Left ventricle myocardium inferior (tissue), 1 donor: ENCODE measurements at regions not wholly inside any gene's neighbourhood (a gene's known extent, or its start where the extent isn't known, plus 50 kb on each side); places are given as distances from the start of the nearest gene placed in this dataset.

ENCODE experiments used
- DNase-seq: peaks from one replicate; pipeline ENCODE4 v3.0.0-alpha.2; 2020
- H3K27ac ChIP-seq: fragments of 200-600 bp; replicated peaks from 2 replicates; pipeline ENCODE4 v1.8.0; 2021
- H3K27me3 ChIP-seq: fragments of 200-600 bp; 2 replicates; pipeline ENCODE4 v1.8.0; 2021; ENCODE audit warnings: low read depth
- H3K36me3 ChIP-seq: fragments of 200-600 bp; 2 replicates; pipeline ENCODE4 v1.8.0; 2021
- H3K4me1 ChIP-seq: fragments of 200-600 bp; 2 replicates; pipeline ENCODE4 v1.8.0; 2021
- H3K4me3 ChIP-seq: fragments of 200-600 bp; 2 replicates; pipeline ENCODE4 v1.8.0; 2021; ENCODE audit warnings: mild to moderate bottlenecking, moderate library complexity
- H3K9me3 ChIP-seq: fragments of 200-600 bp; replicated peaks from 2 replicates; pipeline ENCODE4 v1.8.0; 2021
- intact Hi-C: fragments of 100-400 bp; cut with micrococcal nuclease; formaldehyde crosslinking; loops from one replicate; pipeline ENCODE4 v1.11.0; 2022
- TF ChIP-seq, protein P1 (sequence below): fragments of 200-600 bp; IDR thresholded peaks from 2 replicates; pipeline ENCODE4 v1.8.0; 2021; ENCODE audit warnings: antibody characterized with exemption, mild to moderate bottlenecking, borderline replicate concordance
- donor health status: DM: no; HTN: yes; CAD: no; lungs with severe emphysema.

DNA sequence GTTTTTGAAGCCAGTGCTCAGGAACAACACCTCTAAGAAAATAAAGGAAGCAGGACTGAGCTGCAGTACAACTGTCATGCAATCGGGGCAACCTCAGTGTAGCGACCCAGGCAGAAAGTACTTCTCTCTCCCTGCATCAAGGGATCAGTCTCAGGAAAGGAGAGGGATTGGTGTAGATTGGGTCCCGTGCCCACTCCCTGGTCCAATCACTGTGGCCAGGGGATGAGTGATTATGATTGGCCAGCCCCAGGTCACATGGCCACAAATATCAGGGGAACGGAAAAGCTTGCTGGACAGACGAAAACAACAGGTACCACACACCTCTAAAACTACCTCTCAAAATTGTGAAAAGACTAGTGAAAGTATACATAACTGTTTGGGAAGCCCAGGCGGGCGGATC lies 136.2 kb upstream of the F3 start:
- Histone ChIP-seq H3K4me1 (no peaks in the 10 kb centered on the region), H3K36me3 (no peaks in the 10 kb centered on the region), H3K9me3 (no peaks in the 10 kb centered on the region), H3K27me3 (no peaks in the 10 kb centered on the region), H3K4me3 (no peak overlapping the region), H3K27ac (no peak overlapping the region)
- intact Hi-C loops, result no loop called here
- TF ChIP-seq, protein P1, sequence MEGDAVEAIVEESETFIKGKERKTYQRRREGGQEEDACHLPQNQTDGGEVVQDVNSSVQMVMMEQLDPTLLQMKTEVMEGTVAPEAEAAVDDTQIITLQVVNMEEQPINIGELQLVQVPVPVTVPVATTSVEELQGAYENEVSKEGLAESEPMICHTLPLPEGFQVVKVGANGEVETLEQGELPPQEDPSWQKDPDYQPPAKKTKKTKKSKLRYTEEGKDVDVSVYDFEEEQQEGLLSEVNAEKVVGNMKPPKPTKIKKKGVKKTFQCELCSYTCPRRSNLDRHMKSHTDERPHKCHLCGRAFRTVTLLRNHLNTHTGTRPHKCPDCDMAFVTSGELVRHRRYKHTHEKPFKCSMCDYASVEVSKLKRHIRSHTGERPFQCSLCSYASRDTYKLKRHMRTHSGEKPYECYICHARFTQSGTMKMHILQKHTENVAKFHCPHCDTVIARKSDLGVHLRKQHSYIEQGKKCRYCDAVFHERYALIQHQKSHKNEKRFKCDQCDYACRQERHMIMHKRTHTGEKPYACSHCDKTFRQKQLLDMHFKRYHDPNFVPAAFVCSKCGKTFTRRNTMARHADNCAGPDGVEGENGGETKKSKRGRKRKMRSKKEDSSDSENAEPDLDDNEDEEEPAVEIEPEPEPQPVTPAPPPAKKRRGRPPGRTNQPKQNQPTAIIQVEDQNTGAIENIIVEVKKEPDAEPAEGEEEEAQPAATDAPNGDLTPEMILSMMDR, result no peak
- DNase-seq, result no peak

DNA sequence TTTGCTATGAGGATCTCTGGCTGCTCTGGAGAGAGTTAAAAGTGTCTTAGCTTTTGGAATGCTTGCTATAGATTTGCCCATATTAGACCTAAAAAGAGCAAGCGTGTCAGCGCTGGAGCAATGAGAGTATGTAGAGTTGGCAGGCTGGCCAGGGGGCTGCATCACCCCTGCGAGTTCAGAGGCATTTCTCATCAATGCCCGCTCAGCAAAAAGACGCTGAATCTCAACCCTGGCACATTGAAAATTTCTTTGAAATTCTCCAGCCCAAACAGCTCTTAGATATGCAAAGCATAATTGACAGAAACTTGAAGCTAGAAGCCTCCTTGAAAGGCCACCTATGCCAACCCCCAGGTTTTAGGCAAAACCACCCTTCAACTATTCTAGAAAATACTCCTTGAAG lies 135.5 kb upstream of the F3 start:
- no peaks in the 10 kb centered on the region for H3K4me1 ChIP-seq
- H3K27ac ChIP-seq, result no peak overlapping the region
- H3K27me3 ChIP-seq, result no peaks in the 10 kb centered on the region
- intact Hi-C loops, result no loop called here
- no peaks in the 10 kb centered on the region for H3K9me3 ChIP-seq
- no peak for DNase-seq
- no peaks in the 10 kb centered on the region for H3K36me3 ChIP-seq
- no peak overlapping the region for H3K4me3 ChIP-seq
- TF ChIP-seq, protein P1, result no peak

DNA sequence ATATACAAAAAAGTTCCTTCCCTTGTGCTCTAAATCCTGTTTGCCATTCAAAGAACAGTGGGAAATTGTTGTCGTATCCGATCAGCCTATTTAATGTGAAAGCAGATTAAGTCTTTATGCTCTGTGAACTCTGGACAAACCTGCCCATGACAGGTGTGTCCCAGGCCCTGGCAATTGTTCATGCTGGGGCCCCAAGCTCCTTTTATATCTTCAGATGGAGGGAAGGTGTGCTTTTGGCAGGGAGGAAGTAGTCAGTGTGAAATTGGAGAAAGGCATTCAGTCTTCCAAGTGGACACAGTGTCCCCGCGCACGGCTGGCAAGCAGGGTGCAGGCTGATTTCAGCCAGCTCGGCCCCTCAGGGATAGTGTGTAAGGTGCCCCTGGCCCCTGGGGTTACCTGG lies 135.1 kb upstream of the F3 start:
- no peaks in the 10 kb centered on the region for H3K36me3 ChIP-seq
- H3K4me1 ChIP-seq, result no peaks in the 10 kb centered on the region
- no peak overlapping the region for H3K4me3 ChIP-seq
- no peaks in the 10 kb centered on the region for H3K9me3 ChIP-seq
- intact Hi-C loops, result no loop called here
- H3K27me3 ChIP-seq, result no peaks in the 10 kb centered on the region
- no peak for DNase-seq
- TF ChIP-seq, protein P1, result no peak
- H3K27ac ChIP-seq, result no peak overlapping the region

GRCh38 chr1:94675373-94675772 lies 133.8 kb upstream of the F3 start:
- TF ChIP-seq, protein P1, result no peak
- Histone ChIP-seq H3K36me3 (no peaks in the 10 kb centered on the region), H3K27me3 (no peaks in the 10 kb centered on the region), H3K9me3 (no peaks in the 10 kb centered on the region), H3K27ac (no peak overlapping the region), H3K4me3 (no peak overlapping the region), H3K4me1 (no peaks in the 10 kb centered on the region)
- intact Hi-C loops, result no loop called here
- DNase-seq, result no peak

- H3K4me3 ChIP-seq, result no peak overlapping the region
- no peak overlapping the region for H3K27ac ChIP-seq
- TF ChIP-seq, protein P1, result no peak
- no peaks in the 10 kb centered on the region for H3K27me3 ChIP-seq
- no peaks in the 10 kb centered on the region for H3K36me3 ChIP-seq
- DNase-seq, result no peak
- intact Hi-C loops, result no loop called here
- no peaks in the 10 kb centered on the region for H3K9me3 ChIP-seq
- H3K4me1 ChIP-seq, result no peaks in the 10 kb centered on the region
Observed at GRCh38 chr1:94674876-94675275, 133.3 kb upstream of the F3 start.

- intact Hi-C loops, result no loop called here
Observed at GRCh38 chr1:94672934-94673333, 131.4 kb upstream of the F3 start.

More at GRCh38 chr1:94672934-94673333, 131.4 kb upstream of the F3 start:
- Histone ChIP-seq H3K27ac (no peak overlapping the region), H3K4me3 (no peak overlapping the region), H3K36me3 (no peaks in the 10 kb centered on the region), H3K27me3 (no peaks in the 10 kb centered on the region), H3K4me1 (no peaks in the 10 kb centered on the region), H3K9me3 (no peaks in the 10 kb centered on the region)
- no peak for DNase-seq
- TF ChIP-seq, protein P1, result no peak
